HG02870 (cell line): ENCODE measurements at regions not wholly inside any gene's neighbourhood (a gene's known extent, or its start where the extent isn't known, plus 50 kb on each side); places are given as distances from the start of the nearest gene placed in this dataset.

Experiments
- ATAC-seq: cut with Tn5 transposase; IDR thresholded peaks from one replicate; pipeline ENCODE4 v1.9.1; 2021; ENCODE audit warnings: mild to moderate bottlenecking, moderate library complexity; ENCODE audit not compliant: unreplicated experiment

- no peak for ATAC-seq
These were observed 458.6 kb downstream of the NR2F1-AS1 start for GRCh38 chr5:93122446-93122845.

DNA sequence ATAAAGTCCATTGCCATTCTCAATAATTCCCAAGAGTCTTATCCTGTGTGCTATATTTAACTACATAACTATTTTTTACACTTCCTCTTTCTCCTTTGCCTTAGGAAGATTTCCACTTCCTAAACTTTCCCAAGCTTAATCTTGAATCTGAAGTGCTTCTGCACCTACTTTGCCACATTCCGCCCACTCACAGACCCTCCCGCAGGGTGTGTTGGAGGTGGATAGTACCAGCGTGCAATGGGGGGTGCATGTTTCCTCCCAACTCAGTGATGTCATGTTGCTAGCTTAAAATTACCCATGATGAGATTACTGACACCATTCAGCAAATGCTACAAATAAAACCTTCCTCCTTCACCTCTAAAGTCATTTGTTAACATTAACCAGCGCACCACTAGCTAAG is 460.2 kb downstream of the NR2F1-AS1 start:
- no peak for ATAC-seq

GRCh38 chr5:93120051-93120450 is 461.0 kb downstream of the NR2F1-AS1 start:
- no peak for ATAC-seq

- ATAC-seq = no peak
These were observed 463.1 kb downstream of the NR2F1-AS1 start for GRCh38 chr5:93117751-93118531.

- ATAC-seq = no peak
These were observed 473.1 kb downstream of the NR2F1-AS1 start for GRCh38 chr5:93107805-93108520.

GRCh38 chr5:93107141-93107540 is 473.9 kb downstream of the NR2F1-AS1 start:
- no peak for ATAC-seq

GRCh38 chr5:93101661-93102060 is 479.4 kb downstream of the NR2F1-AS1 start:
- no peak for ATAC-seq

DNA sequence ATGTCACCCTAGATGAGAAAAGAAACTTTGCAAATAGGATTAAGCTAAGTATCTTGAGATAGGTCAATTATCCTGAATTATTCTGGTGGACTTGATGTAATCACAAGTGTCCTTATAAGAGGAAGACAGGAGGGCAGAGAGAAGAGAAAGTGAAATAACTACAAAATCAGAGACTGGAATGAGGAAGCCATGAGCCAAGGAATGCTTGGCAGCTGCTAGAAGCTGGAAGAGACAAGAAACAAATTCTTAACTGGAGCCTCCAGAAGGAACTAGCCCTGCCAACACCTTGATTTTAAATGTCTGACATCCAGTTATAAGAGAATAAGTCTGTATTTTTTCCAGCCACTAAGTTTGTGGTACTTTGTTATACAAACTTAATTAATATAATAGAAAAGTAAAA is 480.0 kb downstream of the NR2F1-AS1 start:
- no peak for ATAC-seq

- ATAC-seq = no peak
These were observed 480.6 kb downstream of the NR2F1-AS1 start for GRCh38 chr5:93100428-93100827.

GRCh38 chr5:93099902-93100347 is 481.1 kb downstream of the NR2F1-AS1 start:
- ATAC-seq = no peak

GRCh38 chr5:93096561-93096960 is 484.5 kb downstream of the NR2F1-AS1 start:
- ATAC-seq = no peak

DNA sequence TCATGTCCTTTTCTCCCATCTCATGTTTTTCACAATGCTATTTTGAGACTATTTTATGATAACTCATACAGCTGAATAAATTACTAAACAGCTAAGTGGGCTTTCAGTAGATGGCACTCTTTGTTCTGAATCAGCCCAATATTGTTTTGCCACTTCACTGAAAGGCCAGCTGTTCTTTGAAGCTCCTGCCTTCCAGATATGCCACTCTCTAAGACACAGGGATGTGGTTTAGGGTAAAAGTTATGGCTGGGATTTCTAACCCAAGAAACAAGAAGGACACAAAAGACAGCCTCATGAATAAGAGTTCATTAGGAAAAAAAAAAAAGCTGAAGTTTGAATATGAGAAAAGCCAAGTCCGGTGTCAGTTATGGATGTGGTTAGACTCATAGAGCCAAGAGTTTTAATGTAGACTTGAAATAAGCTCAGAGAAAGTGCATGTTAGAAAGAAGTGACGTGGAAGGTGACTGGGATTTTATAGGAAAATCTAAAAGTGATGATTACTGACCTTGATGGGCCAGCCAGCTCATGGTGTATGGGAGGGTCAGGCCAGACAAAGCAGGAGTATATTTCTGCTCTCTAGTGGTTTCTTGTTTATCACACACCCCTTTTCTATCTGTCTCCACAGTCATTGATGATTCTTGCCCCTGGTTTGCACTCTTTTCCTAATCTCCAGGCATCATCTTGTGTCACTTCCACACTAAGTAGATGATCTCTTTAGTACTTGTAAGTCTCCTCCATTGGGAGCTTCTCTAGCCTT is 488.5 kb downstream of the NR2F1-AS1 start:
- no peak for ATAC-seq

DNA sequence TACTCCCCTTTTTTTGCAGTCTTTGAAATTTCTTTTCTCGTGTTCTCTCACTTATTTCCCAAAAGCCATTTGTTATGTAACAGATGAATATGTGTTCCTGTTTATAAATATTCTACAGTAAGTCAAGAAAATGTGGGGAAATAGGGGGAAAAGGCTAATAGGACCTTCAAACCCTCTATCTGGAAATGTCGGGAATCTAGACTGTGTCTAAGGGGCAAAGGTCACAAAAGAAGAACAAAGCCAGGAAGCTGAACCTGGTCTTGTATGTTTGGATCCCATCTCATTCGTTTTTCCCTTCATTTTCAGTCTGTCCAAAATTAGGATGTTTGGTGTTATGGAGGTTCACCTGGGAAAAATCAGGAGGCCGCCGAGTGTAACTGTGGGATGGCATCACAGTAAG is 490.3 kb downstream of the NR2F1-AS1 start:
- ATAC-seq = no peak

GRCh38 chr5:93088592-93089389 is 492.2 kb downstream of the NR2F1-AS1 start:
- ATAC-seq = no peak

- ATAC-seq = no peak
These were observed 493.7 kb downstream of the NR2F1-AS1 start for GRCh38 chr5:93087326-93087725.

DNA sequence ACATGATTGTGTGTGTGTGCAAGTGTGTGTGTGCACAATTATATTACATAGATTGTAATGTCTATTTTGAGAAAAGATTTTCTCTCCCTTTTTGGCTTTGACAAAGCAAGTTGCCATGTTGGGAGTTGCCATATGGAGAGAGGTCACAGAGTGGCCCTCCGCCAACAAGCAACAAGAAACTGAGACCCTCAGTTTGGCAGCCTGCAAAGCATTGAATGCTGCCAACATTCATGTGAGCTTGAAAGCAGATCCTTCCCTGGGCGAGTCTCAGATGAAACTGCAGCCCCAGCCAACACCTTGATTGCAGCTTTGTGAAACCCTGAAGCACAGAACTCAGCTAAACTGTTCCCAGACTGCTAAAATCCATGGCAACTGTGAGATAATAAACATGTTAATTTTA is 498.0 kb downstream of the NR2F1-AS1 start:
- ATAC-seq = no peak

DNA sequence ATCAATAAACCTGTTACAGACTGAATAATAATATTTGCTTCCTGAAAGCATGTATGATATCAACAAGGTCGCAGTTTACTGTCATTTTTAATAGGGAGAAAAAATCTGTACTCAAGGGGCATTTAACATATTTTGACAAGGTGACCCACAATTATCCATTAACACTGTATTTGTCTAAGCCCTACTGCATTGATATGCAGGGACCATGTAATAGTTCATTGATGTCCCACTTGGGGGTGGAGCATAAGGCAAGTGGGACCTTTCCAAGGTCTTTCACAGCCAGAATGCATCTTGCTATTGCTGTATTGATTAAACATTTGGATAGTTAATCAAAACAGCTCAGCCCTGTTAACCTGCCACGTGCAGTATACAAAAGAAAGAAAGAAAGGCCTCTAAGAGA is 502.0 kb downstream of the NR2F1-AS1 start:
- ATAC-seq = no peak

- ATAC-seq = peak; percentile 71
These were observed 502.7 kb downstream of the NR2F1-AS1 start for GRCh38 chr5:93078082-93079038.

DNA sequence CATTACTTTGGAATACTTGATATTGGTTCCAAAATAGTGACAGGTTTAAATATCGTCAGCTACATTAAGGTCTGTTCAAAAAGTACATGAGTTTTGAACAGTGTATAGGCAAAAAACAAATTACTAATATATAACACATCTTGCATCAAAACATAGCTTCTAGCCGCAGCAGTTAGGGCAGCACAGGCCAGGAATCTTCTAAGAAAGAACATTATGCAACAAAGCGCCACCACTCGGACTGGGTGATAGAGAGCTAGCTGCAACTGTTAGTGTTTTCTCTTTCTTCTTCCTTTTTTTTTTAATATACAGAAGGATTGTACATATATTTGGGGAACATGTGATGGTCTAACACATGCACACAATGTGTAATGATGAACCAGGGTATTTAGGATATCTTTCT is 504.5 kb downstream of the NR2F1-AS1 start:
- ATAC-seq = no peak

GRCh38 chr5:93076096-93076495 is 504.9 kb downstream of the NR2F1-AS1 start:
- ATAC-seq = no peak
